Gastroesophageal sphincter (tissue), 4 donors: ENCODE measurements at regions not wholly inside any gene's neighbourhood (a gene's known extent, or its start where the extent isn't known, plus 50 kb on each side); places are given as distances from the start of the nearest gene placed in this dataset.

Source experiments
- ATAC-seq: fragments of 150-250 bp; one replicate; pipeline ENCODE4 v1.9.1; 2016; ENCODE audit warnings: mild to moderate bottlenecking, moderate library complexity
- H3K27ac ChIP-seq, 4 donors: fragments of 200-600 bp; sonication (generic) in 3 of 4; 1 replicate in 3 of 4; 2 replicates in 1 of 4; pipeline ENCODE4 v1.5.1; 2016 to 2019
- H3K27me3 ChIP-seq: fragments of 200-600 bp; sonication (generic); one replicate; pipeline ENCODE4 v1.5.1; 2019
- H3K36me3 ChIP-seq, 2 donors: fragments of 200-600 bp; sonication (generic); one replicate each; pipeline ENCODE4 v1.5.1; 2019; ENCODE audit warnings: control low read depth in 1 of 2
- H3K4me1 ChIP-seq, 3 donors: fragments of 200-600 bp; sonication (generic); 1 replicate in 2 of 3; 2 replicates in 1 of 3; pipeline ENCODE4 v1.5.1; 2016 to 2019; ENCODE audit warnings: control low read depth in 2 of 3
- H3K4me3 ChIP-seq, 2 donors: fragments of 200-600 bp; sonication (generic); one replicate each; pipeline ENCODE4 v1.5.1; 2019; ENCODE audit warnings: mild to moderate bottlenecking in 1 of 2, moderate library complexity in 1 of 2
- H3K9me3 ChIP-seq, 3 donors: fragments of 200-600 bp; sonication (generic); one replicate each; pipeline ENCODE4 v1.5.1; 2017 to 2019; ENCODE audit warnings: control low read depth in 2 of 3
- CTCF ChIP-seq, 4 experiments: fragments of 200-600 bp in 2 of 4; fragments of 450-650 bp in 2 of 4; sonication (generic) in 1 of 4; IDR thresholded peaks; one replicate each; pipeline ENCODE4 v1.5.1; 2017 to 2019; ENCODE audit warnings: antibody characterized with exemption in 4 of 4, mild to moderate bottlenecking in 2 of 4, moderate library complexity in 2 of 4
- EP300 ChIP-seq: sonication (generic); formaldehyde crosslinking; IDR thresholded peaks from one replicate; pipeline ENCODE4 v1.6.1; 2017; ENCODE audit warnings: antibody characterized with exemption, mild to moderate bottlenecking
- POLR2A ChIP-seq, 2 donors: fragments of 450-650 bp; IDR thresholded peaks; one replicate each; pipeline ENCODE4 v1.6.1; 2017; ENCODE audit warnings: antibody characterized with exemption in 2 of 2, mild to moderate bottlenecking in 2 of 2, moderate library complexity in 1 of 2
- POLR2AphosphoS5 ChIP-seq: sonication (generic); formaldehyde crosslinking; IDR thresholded peaks from one replicate; pipeline ENCODE4 v1.6.1; 2017; ENCODE audit warnings: antibody characterized with exemption
- WGBS, 2 donors: methylation state at CpG; one replicate each; pipeline ENCODE4 v1.1.5; 2018; ENCODE audit warnings: low coverage in 1 of 2; 5-methylcytosine and 5-hydroxymethylcytosine counted together

- Histone ChIP-seq H3K27me3 (no peaks in the 10 kb centered on the region), H3K27ac (no peak overlapping the region), H3K4me3 (no peak overlapping the region), H3K36me3 (no peaks in the 10 kb centered on the region), H3K9me3 (no peaks in the 10 kb centered on the region), H3K4me1 (no peaks in the 10 kb centered on the region)
- ATAC-seq, result no peak
- no peak for TF ChIP-seq POLR2AphosphoS5
- no peak for TF ChIP-seq EP300
- TF ChIP-seq CTCF (IDR thresholded peaks at IDR 0.05), result no peak
- no peak for TF ChIP-seq POLR2A (IDR thresholded peaks at IDR 0.05)
- 37 to 42% methylated on average over 3 of the region's 3 CpGs for WGBS, 2 donors
Observed at GRCh38 chr6:78397499-78397898, 469.9 kb upstream of the IRAK1BP1 start.

- Histone ChIP-seq H3K4me1 (no peaks in the 10 kb centered on the region), H3K9me3 (no peaks in the 10 kb centered on the region), H3K4me3 (no peak overlapping the region), H3K27ac (no peak overlapping the region), H3K36me3 (no peaks in the 10 kb centered on the region), H3K27me3 (no peaks in the 10 kb centered on the region)
- no peak for TF ChIP-seq POLR2A (IDR thresholded peaks at IDR 0.05)
- no peak for TF ChIP-seq EP300
- no peak for TF ChIP-seq CTCF (IDR thresholded peaks at IDR 0.05)
- no peak for TF ChIP-seq POLR2AphosphoS5
- WGBS, 2 donors, result 24 to 50% methylated on average over 1 to 2 of the region's 2 CpGs
- ATAC-seq, result no peak
Observed at GRCh38 chr6:78398292-78398691, 469.1 kb upstream of the IRAK1BP1 start.

- no peak overlapping the region for H3K4me3 ChIP-seq
- no peaks in the 10 kb centered on the region for H3K36me3 ChIP-seq
- no peak overlapping the region for H3K27ac ChIP-seq
- H3K9me3 ChIP-seq, result no peaks in the 10 kb centered on the region
- TF ChIP-seq POLR2AphosphoS5 (no peak), POLR2A (IDR thresholded peaks at IDR 0.05) (no peak)
- H3K27me3 ChIP-seq, result no peaks in the 10 kb centered on the region
- no peaks in the 10 kb centered on the region for H3K4me1 ChIP-seq
- WGBS, 2 donors, result 61 to 75% methylated on average over 2 to 3 of the region's 3 CpGs
- ATAC-seq, result no peak
Observed at GRCh38 chr6:78400076-78400475, 467.3 kb upstream of the IRAK1BP1 start.

- Histone ChIP-seq H3K4me3 (no peak overlapping the region), H3K9me3 (no peaks in the 10 kb centered on the region), H3K27me3 (no peaks in the 10 kb centered on the region), H3K36me3 (no peaks in the 10 kb centered on the region), H3K27ac (no peak overlapping the region), H3K4me1 (no peaks in the 10 kb centered on the region)
- TF ChIP-seq POLR2AphosphoS5 (no peak), POLR2A (IDR thresholded peaks at IDR 0.05) (no peak), EP300 (no peak), CTCF (IDR thresholded peaks at IDR 0.05) (no peak)
- no peak for ATAC-seq
- 50 to 94% methylated on average over 1 of the region's 1 CpG for WGBS, 2 donors
Observed at GRCh38 chr6:78427386-78427785, 440.0 kb upstream of the IRAK1BP1 start.

- no peak for ATAC-seq
- H3K27me3 ChIP-seq, result no peaks in the 10 kb centered on the region
- WGBS, 2 donors, result 44 to 53% methylated on average over 1 of the region's 1 CpG
- H3K4me1 ChIP-seq, result no peaks in the 10 kb centered on the region
- H3K27ac ChIP-seq, result no peak overlapping the region
- no peaks in the 10 kb centered on the region for H3K9me3 ChIP-seq
- no peak overlapping the region for H3K4me3 ChIP-seq
- TF ChIP-seq EP300, result no peak
- TF ChIP-seq POLR2A (IDR thresholded peaks at IDR 0.05), result no peak
- TF ChIP-seq CTCF (IDR thresholded peaks at IDR 0.05), result no peak
- no peaks in the 10 kb centered on the region for H3K36me3 ChIP-seq
Observed at GRCh38 chr6:78430521-78430920, 436.8 kb upstream of the IRAK1BP1 start.

- TF ChIP-seq POLR2A (IDR thresholded peaks at IDR 0.05) (no peak), CTCF (IDR thresholded peaks at IDR 0.05) (no peak), POLR2AphosphoS5 (no peak), EP300 (no peak)
- Histone ChIP-seq H3K27me3 (no peaks in the 10 kb centered on the region), H3K4me1 (no peaks in the 10 kb centered on the region), H3K4me3 (no peak overlapping the region), H3K36me3 (no peaks in the 10 kb centered on the region), H3K27ac (no peak overlapping the region), H3K9me3 (no peaks in the 10 kb centered on the region)
- WGBS, 2 donors, result 77 to 88% methylated on average over 2 of the region's 2 CpGs
- no peak for ATAC-seq
Observed at GRCh38 chr6:78435671-78436070, 431.7 kb upstream of the IRAK1BP1 start.
